Prostate gland (tissue), 2 donors: ENCODE measurements at regions not wholly inside any gene's neighbourhood (a gene's known extent, or its start where the extent isn't known, plus 50 kb on each side); places are given as distances from the start of the nearest gene placed in this dataset.
A peak's percentile ranks its signal among the peaks of the same experiment; 100 is the strongest.

ENCODE experiments used
- DNase-seq: peaks from one replicate; pipeline ENCODE4 v3.0.0-alpha.2; 2019; ENCODE audit warnings: low spot score
- H3K27ac ChIP-seq, 2 donors: fragments of 200-600 bp; sonication (generic); 2 replicates each; pipeline ENCODE4 v1.5.1; 2017 to 2019
- H3K27me3 ChIP-seq: fragments of 200-600 bp; sonication (generic); replicated peaks from 2 replicates; pipeline ENCODE4 v1.5.1; 2019; ENCODE audit not compliant: insufficient read depth
- H3K36me3 ChIP-seq, 2 donors: fragments of 200-600 bp; sonication (generic); 1 replicate in 1 of 2; 2 replicates in 1 of 2; pipeline versions ENCODE4 v1.5.1 to v1.8.1; 2017 to 2019
- H3K4me1 ChIP-seq: fragments of 200-600 bp; sonication (generic); replicated peaks from 2 replicates; pipeline ENCODE4 v1.5.1; 2019
- H3K4me3 ChIP-seq, 2 donors: fragments of 200-600 bp; sonication (generic); 2 replicates each; pipeline ENCODE4 v1.5.1; 2017 to 2019
- H3K9me3 ChIP-seq: fragments of 200-600 bp; sonication (generic); 2 replicates; pipeline ENCODE4 v1.5.1; 2017
- CTCF ChIP-seq, 4 experiments: fragments of 200-600 bp in 2 of 4; fragments of 450-650 bp in 2 of 4; sonication (generic) in 2 of 4; IDR thresholded peaks; 1 replicate in 3 of 4; 2 replicates in 1 of 4; pipeline ENCODE4 v1.5.1; 2016 to 2019; ENCODE audit warnings: antibody characterized with exemption in 4 of 4, mild to moderate bottlenecking in 2 of 4, moderate library complexity in 2 of 4
- POLR2A ChIP-seq: fragments of 450-650 bp; IDR thresholded peaks from one replicate; pipeline ENCODE4 v1.6.1; 2016; ENCODE audit warnings: antibody characterized with exemption, mild to moderate bottlenecking
- POLR2AphosphoS5 ChIP-seq: sonication (generic); formaldehyde crosslinking; IDR thresholded peaks from one replicate; pipeline ENCODE4 v1.6.1; 2017; ENCODE audit warnings: antibody characterized with exemption
- whole genome bisulfite sequencing: methylation state at CpG from one replicate; pipeline ENCODE4 v1.1.5; 2018; 5-methylcytosine and 5-hydroxymethylcytosine counted together
- intact Hi-C: fragments of 100-400 bp; cut with DNase I; formaldehyde crosslinking; loops from one replicate; pipeline ENCODE4 v1.14.2; 2022

GRCh38 chr1:227378871-227379554, 60.7 kb upstream of the CDC42BPA start:
- no peak overlapping the region for H3K4me3 ChIP-seq
- DNase-seq: no peak
- no peaks in the 10 kb centered on the region for H3K4me1 ChIP-seq
- WGBS: 80% methylated on average over 4 of the region's 4 CpGs
- no peaks in the 10 kb centered on the region for H3K9me3 ChIP-seq
- H3K27me3 ChIP-seq: no peaks in the 10 kb centered on the region
- H3K36me3 ChIP-seq: no peaks in the 10 kb centered on the region
- intact Hi-C loops: loop anchor here (5.0 kb wide), 1 partner anchor 33 kb away; no protein-coding TSS in a partner anchor
- no peak overlapping the region for H3K27ac ChIP-seq
- TF ChIP-seq POLR2A: no peak
- no peak for TF ChIP-seq POLR2AphosphoS5
- TF ChIP-seq CTCF (IDR thresholded peaks at IDR 0.05): no peak

- WGBS: 75% methylated on average over 2 of the region's 2 CpGs
- Histone ChIP-seq H3K9me3 (no peaks in the 10 kb centered on the region), H3K4me1 (no peaks in the 10 kb centered on the region), H3K36me3 (no peaks in the 10 kb centered on the region), H3K27me3 (no peaks in the 10 kb centered on the region), H3K27ac (no peak overlapping the region), H3K4me3 (no peak overlapping the region)
- TF ChIP-seq CTCF (IDR thresholded peaks at IDR 0.05) (no peak), POLR2AphosphoS5 (no peak), POLR2A (no peak)
- intact Hi-C loops: loop anchor here (5.0 kb wide), 1 partner anchor 34 kb away; no protein-coding TSS in a partner anchor
- DNase-seq: no peak
Measured at GRCh38 chr1:227378181-227378580, 59.9 kb upstream of the CDC42BPA start.

- Histone ChIP-seq H3K27me3 (no peaks in the 10 kb centered on the region), H3K27ac (no peak overlapping the region), H3K4me3 (no peak overlapping the region), H3K4me1 (no peaks in the 10 kb centered on the region), H3K36me3 (no peaks in the 10 kb centered on the region), H3K9me3 (no peaks in the 10 kb centered on the region)
- TF ChIP-seq POLR2A (no peak), CTCF (IDR thresholded peaks at IDR 0.05) (no peak), POLR2AphosphoS5 (no peak)
- 75% methylated on average over 1 of the region's 1 CpG for WGBS
- intact Hi-C loops: loop anchor here (5.0 kb wide), 1 partner anchor 37 kb away; no protein-coding TSS in a partner anchor
- no peak for DNase-seq
Measured at GRCh38 chr1:227374846-227375245, 56.6 kb upstream of the CDC42BPA start.

GRCh38 chr1:227372726-227373130, 54.4 kb upstream of the CDC42BPA start:
- Histone ChIP-seq H3K36me3 (no peaks in the 10 kb centered on the region), H3K4me3 (no peak overlapping the region), H3K4me1 (no peaks in the 10 kb centered on the region), H3K27ac (no peak overlapping the region), H3K9me3 (no peaks in the 10 kb centered on the region), H3K27me3 (no peaks in the 10 kb centered on the region)
- TF ChIP-seq CTCF (IDR thresholded peaks at IDR 0.05) (no peak), POLR2A (no peak), POLR2AphosphoS5 (no peak)
- intact Hi-C loops: no loop called here
- 46% methylated on average over 1 of the region's 1 CpG for WGBS
- DNase-seq: peak; percentile 50
